Mesenchymal stem cell (in vitro differentiated cells and primary cell): ENCODE measurements at regions not wholly inside any gene's neighbourhood (a gene's known extent, or its start where the extent isn't known, plus 50 kb on each side); places are given as distances from the start of the nearest gene placed in this dataset.

Experiments used
- DNase-seq: peaks from one replicate; pipeline ENCODE4 v3.0.0-alpha.2; 2013
- H2AFZ ChIP-seq: one replicate; pipeline ENCODE4 v1.6.1; 2013; ENCODE audit warnings: low read depth, mild to moderate bottlenecking, control low read depth, inconsistent platforms, low read length, moderate library complexity
- H2AK5ac ChIP-seq: 2 replicates; pipeline ENCODE4 v1.6.1; 2013; ENCODE audit warnings: low read length, moderate library complexity, mild to moderate bottlenecking, inconsistent platforms; ENCODE audit not compliant: severe bottlenecking
- H2BK120ac ChIP-seq: one replicate; pipeline ENCODE4 v1.6.1; 2013; ENCODE audit warnings: low read depth, mild to moderate bottlenecking, inconsistent platforms, low read length, moderate library complexity
- H2BK12ac ChIP-seq, 2 experiments: one replicate each; pipeline ENCODE4 v1.6.1; 2013; ENCODE audit warnings: inconsistent platforms in 2 of 2, low read length in 2 of 2, mild to moderate bottlenecking in 2 of 2, moderate library complexity in 2 of 2, control low read depth in 1 of 2
- H2BK15ac ChIP-seq: one replicate; pipeline ENCODE4 v1.6.1; 2013; ENCODE audit warnings: mild to moderate bottlenecking, low read depth, inconsistent platforms; ENCODE audit not compliant: poor library complexity, severe bottlenecking
- H2BK5ac ChIP-seq: 2 replicates; pipeline ENCODE4 v1.6.1; 2013; ENCODE audit warnings: low read depth, mild to moderate bottlenecking, low read length, control low read depth, inconsistent platforms; ENCODE audit not compliant: poor library complexity, severe bottlenecking
- H3K14ac ChIP-seq, 2 experiments: one replicate each; pipeline ENCODE4 v1.6.1; 2013; ENCODE audit warnings: inconsistent platforms in 2 of 2, low read length in 2 of 2, control low read depth in 1 of 2, mild to moderate bottlenecking in 1 of 2, moderate library complexity in 1 of 2
- H3K18ac ChIP-seq, 2 experiments: one replicate each; pipeline ENCODE4 v1.6.1; 2013; ENCODE audit warnings: inconsistent platforms in 2 of 2, low read length in 2 of 2, control low read depth in 1 of 2, low read depth in 1 of 2, mild to moderate bottlenecking in 1 of 2
- H3K23ac ChIP-seq, 2 experiments: one replicate each; pipeline ENCODE4 v1.6.1; 2013; ENCODE audit warnings: inconsistent platforms in 2 of 2, low read length in 2 of 2, mild to moderate bottlenecking in 2 of 2, moderate library complexity in 2 of 2, control low read depth in 1 of 2
- H3K27ac ChIP-seq: 2 replicates; pipeline ENCODE4 v1.5.1; 2013; ENCODE audit warnings: mild to moderate bottlenecking, moderate library complexity, low read length, control low read depth, inconsistent platforms; ENCODE audit not compliant: poor library complexity, severe bottlenecking
- H3K27me3 ChIP-seq, 2 experiments: 2 replicates each; pipeline versions ENCODE4 v1.6.1 to v1.7.0; 2013; ENCODE audit warnings: low read length in 2 of 2, mild to moderate bottlenecking in 2 of 2, moderate library complexity in 2 of 2, control low read depth in 1 of 2, inconsistent platforms in 1 of 2; ENCODE audit not compliant: control insufficient read depth in 1 of 2, insufficient read depth in 1 of 2
- H3K36me3 ChIP-seq, 2 experiments: 2 replicates each; pipeline versions ENCODE4 v1.6.1 to v1.7.0; 2013; ENCODE audit warnings: low read length in 2 of 2, control low read depth in 1 of 2, inconsistent platforms in 1 of 2, low read depth in 1 of 2, mild to moderate bottlenecking in 1 of 2; ENCODE audit not compliant: insufficient read depth in 2 of 2, control insufficient read depth in 1 of 2
- H3K4ac ChIP-seq, 2 experiments: one replicate each; pipeline ENCODE4 v1.6.1; 2013; ENCODE audit warnings: inconsistent platforms in 2 of 2, low read length in 2 of 2, mild to moderate bottlenecking in 2 of 2, moderate library complexity in 2 of 2, control low read depth in 1 of 2, low read depth in 1 of 2
- H3K4me1 ChIP-seq: 2 replicates; pipeline ENCODE4 v1.6.1; 2013; ENCODE audit warnings: low read depth, low read length, control low read depth; ENCODE audit not compliant: control insufficient read depth, insufficient read depth
- H3K4me2 ChIP-seq: 2 replicates; pipeline ENCODE4 v1.6.1; 2013; ENCODE audit warnings: low read length, mild to moderate bottlenecking, inconsistent platforms; ENCODE audit not compliant: poor library complexity, severe bottlenecking
- H3K4me3 ChIP-seq, 2 experiments: 2 replicates each; pipeline versions ENCODE4 v1.5.1 to v1.7.0; 2013; ENCODE audit warnings: low read length in 2 of 2, mild to moderate bottlenecking in 2 of 2, control low read depth in 1 of 2, low read depth in 1 of 2; ENCODE audit not compliant: insufficient read depth in 1 of 2
- H3K79me1 ChIP-seq: replicated peaks from 2 replicates; pipeline ENCODE4 v1.6.1; 2013; ENCODE audit warnings: mild to moderate bottlenecking, control low read depth, low read length, inconsistent platforms; ENCODE audit not compliant: poor library complexity, severe bottlenecking
- H3K9ac ChIP-seq: 2 replicates; pipeline ENCODE4 v1.7.0; 2013; ENCODE audit warnings: mild to moderate bottlenecking, low read length, moderate library complexity
- H3K9me3 ChIP-seq: 2 replicates; pipeline ENCODE4 v1.7.0; 2013; ENCODE audit warnings: mild to moderate bottlenecking, low read length; ENCODE audit not compliant: control insufficient read depth
- H4K8ac ChIP-seq: one replicate; pipeline ENCODE4 v1.6.1; 2013; ENCODE audit warnings: inconsistent platforms, mild to moderate bottlenecking, low read length, moderate library complexity
- H4K91ac ChIP-seq: one replicate; pipeline ENCODE4 v1.6.1; 2013; ENCODE audit warnings: mild to moderate bottlenecking, low read length, inconsistent platforms
- WGBS: methylation state at CpG from one replicate; pipeline ENCODE4 v1.1.7; 2013; ENCODE audit warnings: mixed read lengths; 5-methylcytosine and 5-hydroxymethylcytosine counted together

DNA sequence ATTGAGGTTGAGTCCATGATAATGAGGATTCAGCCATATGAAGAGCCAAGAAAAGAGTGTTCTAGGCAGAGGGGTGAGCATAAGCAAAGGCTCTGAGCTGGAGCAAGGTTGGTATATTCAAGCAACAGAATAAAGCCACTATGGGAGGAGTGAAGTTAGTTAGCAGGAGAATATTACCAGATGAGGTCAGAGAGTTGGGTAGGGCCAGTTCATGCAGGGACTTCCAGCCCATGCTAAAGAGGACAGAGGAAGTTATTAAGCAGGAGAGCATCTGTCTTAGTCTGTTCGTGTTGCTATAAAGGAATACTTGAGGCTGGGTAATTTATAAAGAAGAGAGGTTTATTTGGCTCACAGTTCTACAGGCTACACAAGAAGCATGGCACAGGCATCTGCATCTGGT is 57.1 kb upstream of the ATG10 start:
- Histone ChIP-seq H2BK12ac (no peak overlapping the region), H4K91ac (no peak overlapping the region), H2BK5ac (no peak overlapping the region), H2AFZ (no peak overlapping the region), H2BK120ac (no peak overlapping the region), H3K4me1 (no peaks in the 10 kb centered on the region), H4K8ac (no peak overlapping the region), H3K4ac (no peak overlapping the region), H3K27me3 (no peaks in the 10 kb centered on the region), H3K4me2 (no peak overlapping the region), H3K4me3 (no peak overlapping the region), H2BK15ac (no peak overlapping the region), H3K79me1 (no peaks in the 10 kb centered on the region), H2AK5ac (no peak overlapping the region), H3K18ac (no peak overlapping the region), H3K9me3 (no peaks in the 10 kb centered on the region), H3K9ac (no peak overlapping the region), H3K36me3 (no peaks in the 10 kb centered on the region), H3K23ac (no peak overlapping the region), H3K27ac (no peak overlapping the region), H3K14ac (no peak overlapping the region)
- WGBS: 74% methylated on average over 1 of the region's 1 CpG
- DNase-seq: no peak

DNA sequence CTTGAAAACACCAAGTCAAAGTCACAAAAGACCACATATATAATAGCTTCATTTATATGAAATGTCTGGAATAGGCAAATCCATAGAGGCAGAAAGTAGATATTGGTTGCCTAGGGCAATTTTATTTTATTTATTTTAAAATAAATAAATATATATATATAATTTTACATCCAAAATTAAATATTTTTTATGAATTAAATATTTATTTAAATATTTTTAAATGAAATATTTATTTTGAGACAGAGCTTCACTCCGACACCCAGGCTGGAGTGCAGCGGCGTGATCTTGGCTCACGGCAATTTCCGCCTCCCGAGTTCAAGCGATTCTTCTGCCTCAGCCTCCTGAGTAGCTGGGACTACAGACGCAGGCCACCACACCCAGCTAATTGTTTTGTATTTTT is 58.9 kb upstream of the ATG10 start:
- H3K36me3 ChIP-seq: no peaks in the 10 kb centered on the region
- H3K18ac ChIP-seq: no peak overlapping the region
- no peak overlapping the region for H3K9ac ChIP-seq
- H4K8ac ChIP-seq: no peak overlapping the region
- no peak for DNase-seq
- H3K4me2 ChIP-seq: no peak overlapping the region
- H3K4ac ChIP-seq: no peak overlapping the region
- no peak overlapping the region for H4K91ac ChIP-seq
- H3K4me1 ChIP-seq: no peaks in the 10 kb centered on the region
- H2BK120ac ChIP-seq: no peak overlapping the region
- no peak overlapping the region for H2BK5ac ChIP-seq
- WGBS: 95% methylated on average over 7 of the region's 8 CpGs
- H3K4me3 ChIP-seq: no peak overlapping the region
- H3K27me3 ChIP-seq: no peaks in the 10 kb centered on the region
- H3K79me1 ChIP-seq: no peaks in the 10 kb centered on the region
- H2BK15ac ChIP-seq: no peak overlapping the region
- no peak overlapping the region for H2AFZ ChIP-seq
- no peak overlapping the region for H2BK12ac ChIP-seq
- H3K27ac ChIP-seq: no peak overlapping the region
- no peak overlapping the region for H2AK5ac ChIP-seq
- H3K9me3 ChIP-seq: no peaks in the 10 kb centered on the region
- no peak overlapping the region for H3K14ac ChIP-seq
- H3K23ac ChIP-seq: no peak overlapping the region

DNA sequence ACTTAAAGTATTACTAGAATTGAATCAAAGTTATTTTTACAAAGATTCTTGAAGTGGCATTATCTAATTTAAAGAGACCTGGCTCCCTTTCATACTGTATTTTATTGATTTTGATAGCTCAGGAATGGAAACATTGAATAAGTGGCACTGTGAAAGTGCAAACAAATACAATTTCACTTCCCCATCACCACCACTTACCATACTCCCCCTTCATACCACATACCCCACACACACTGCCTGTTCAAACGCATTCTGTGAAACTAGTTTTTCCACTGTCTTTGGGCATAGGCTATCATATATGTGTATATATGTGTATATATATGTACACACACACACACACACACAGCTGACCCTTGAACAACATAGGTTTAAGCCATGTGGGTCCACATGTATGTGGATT is 62.1 kb upstream of the ATG10 start:
- Histone ChIP-seq H3K14ac (no peak overlapping the region), H4K8ac (no peak overlapping the region), H2BK12ac (no peak overlapping the region), H3K4ac (no peak overlapping the region), H2BK120ac (no peak overlapping the region), H3K36me3 (no peaks in the 10 kb centered on the region), H3K23ac (no peak overlapping the region), H3K27ac (no peak overlapping the region), H2BK15ac (no peak overlapping the region), H3K9me3 (no peaks in the 10 kb centered on the region), H3K27me3 (no peaks in the 10 kb centered on the region), H4K91ac (no peak overlapping the region), H2AK5ac (no peak overlapping the region), H3K4me3 (no peak overlapping the region), H3K4me2 (no peak overlapping the region), H3K9ac (no peak overlapping the region), H3K79me1 (no peaks in the 10 kb centered on the region), H3K4me1 (no peaks in the 10 kb centered on the region), H3K18ac (no peak overlapping the region), H2AFZ (no peak overlapping the region), H2BK5ac (no peak overlapping the region)
- WGBS: no CpG with 5 or more reads among the region's 1 CpG
- no peak for DNase-seq

DNA sequence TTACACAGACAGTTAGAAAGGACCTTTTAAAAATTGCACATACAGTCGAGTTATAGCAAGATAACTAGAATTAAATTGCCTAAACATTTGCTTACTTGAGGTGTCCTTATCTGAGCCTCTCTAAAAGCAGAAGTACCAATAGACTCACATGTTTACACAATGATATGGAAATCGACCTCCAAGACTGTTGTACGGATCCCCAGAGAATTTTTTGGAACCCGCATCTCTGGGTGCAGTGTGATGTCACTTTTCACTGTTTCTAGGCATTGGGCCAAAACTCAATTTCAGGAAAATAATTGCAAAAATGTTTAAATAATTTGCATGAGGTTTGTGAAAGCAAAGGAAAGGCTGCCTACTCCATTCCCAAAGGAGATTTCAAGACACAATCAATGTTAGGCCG is 63.1 kb upstream of the ATG10 start:
- Histone ChIP-seq H3K4me3 (no peak overlapping the region), H3K27ac (no peak overlapping the region), H4K91ac (no peak overlapping the region), H3K4ac (no peak overlapping the region), H3K9ac (no peak overlapping the region), H2BK12ac (no peak overlapping the region), H3K27me3 (no peaks in the 10 kb centered on the region), H3K4me1 (no peaks in the 10 kb centered on the region), H3K79me1 (no peaks in the 10 kb centered on the region), H2BK120ac (no peak overlapping the region), H2AFZ (no peak overlapping the region), H3K36me3 (no peaks in the 10 kb centered on the region), H2BK15ac (no peak overlapping the region), H2AK5ac (no peak overlapping the region), H2BK5ac (no peak overlapping the region), H4K8ac (no peak overlapping the region), H3K14ac (no peak overlapping the region), H3K18ac (no peak overlapping the region), H3K23ac (no peak overlapping the region), H3K9me3 (no peaks in the 10 kb centered on the region), H3K4me2 (no peak overlapping the region)
- WGBS: 83% methylated on average over 5 of the region's 5 CpGs
- DNase-seq: no peak
